IgD-negative memory B cell (primary cell): ENCODE measurements at regions not wholly inside any gene's neighbourhood (a gene's known extent, or its start where the extent isn't known, plus 50 kb on each side); places are given as distances from the start of the nearest gene placed in this dataset.
"Not testable (repeated sequence)": the region's sequence is repeated elsewhere in the genome, so short reads cannot be mapped to it uniquely, and the experiment has no call there.

Experiments used
- H3K27ac Mint-ChIP-seq, 3 donors: one replicate each; pipeline ENCODE4 v1.8.0; 2020 to 2022; ENCODE audit warnings: mild to moderate bottlenecking in 3 of 3, mixed read lengths in 3 of 3, moderate library complexity in 1 of 3
- H3K27me3 Mint-ChIP-seq: one replicate; pipeline ENCODE4 v1.8.0; 2021; ENCODE audit warnings: mixed read lengths
- H3K36me3 Mint-ChIP-seq: one replicate; pipeline ENCODE4 v1.8.0; 2020; ENCODE audit warnings: mild to moderate bottlenecking, mixed read lengths
- H3K4me1 Mint-ChIP-seq, 3 donors: one replicate each; pipeline ENCODE4 v1.8.0; 2020 to 2022; ENCODE audit warnings: mixed read lengths in 3 of 3, mild to moderate bottlenecking in 1 of 3
- H3K4me3 Mint-ChIP-seq, 4 donors: one replicate each; pipeline ENCODE4 v1.8.0; 2020 to 2022; ENCODE audit warnings: mild to moderate bottlenecking in 4 of 4, mixed read lengths in 4 of 4, moderate library complexity in 3 of 4
- H3K9me3 Mint-ChIP-seq, 3 donors: one replicate each; pipeline ENCODE4 v1.8.0; 2020 to 2021; ENCODE audit warnings: mixed read lengths in 3 of 3, mild to moderate bottlenecking in 1 of 3

DNA sequence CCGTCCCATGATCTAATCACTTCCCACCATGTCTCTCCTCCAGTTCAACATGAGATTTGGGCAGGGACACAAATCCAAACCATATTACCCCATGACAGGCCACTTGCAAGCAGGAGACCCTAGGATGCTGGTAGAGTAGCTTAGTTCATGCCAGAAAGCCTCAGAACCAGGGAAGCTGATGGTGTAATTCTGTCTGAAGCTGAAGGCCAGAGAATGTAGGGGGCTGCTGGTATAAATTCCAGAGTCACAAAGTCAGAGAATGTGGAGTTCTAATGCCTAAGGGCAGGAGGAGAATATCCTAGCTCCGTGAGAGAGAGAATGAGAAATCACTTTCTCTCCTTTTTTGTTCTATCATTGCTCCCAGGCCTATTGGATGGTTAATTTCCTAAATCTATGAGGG, 90.3 kb upstream of the IMPG1 start:
- Mint-ChIP-seq H3K27ac (no peak overlapping the region), H3K4me3 (no peak overlapping the region), H3K36me3 (no peaks in the 10 kb centered on the region), H3K9me3 (peaks cover 5 to 11% (median 6%) of the 10 kb centered on the region in 3 donors), H3K27me3 (no peaks in the 10 kb centered on the region), H3K4me1 (no peaks in the 10 kb centered on the region)

GRCh38 chr6:76157800-76158199, 85.3 kb upstream of the IMPG1 start:
- H3K27ac Mint-ChIP-seq, H3K27me3 Mint-ChIP-seq, H3K4me1 Mint-ChIP-seq, H3K36me3 Mint-ChIP-seq, H3K4me3 Mint-ChIP-seq: not testable (repeated sequence)
- H3K9me3 Mint-ChIP-seq, result peaks cover 7 to 11% (median 7%) of the 10 kb centered on the region in 3 donors

- no peak overlapping the region for H3K27ac Mint-ChIP-seq
- no peaks in the 10 kb centered on the region for H3K36me3 Mint-ChIP-seq
- no peaks in the 10 kb centered on the region for H3K4me1 Mint-ChIP-seq
- H3K27me3 Mint-ChIP-seq, result no peaks in the 10 kb centered on the region
- H3K4me3 Mint-ChIP-seq, result no peak overlapping the region
- H3K9me3 Mint-ChIP-seq, result peaks cover 5 to 7% (median 5%) of the 10 kb centered on the region in 3 donors
These were observed 63.0 kb upstream of the IMPG1 start for GRCh38 chr6:76135481-76135880.

DNA sequence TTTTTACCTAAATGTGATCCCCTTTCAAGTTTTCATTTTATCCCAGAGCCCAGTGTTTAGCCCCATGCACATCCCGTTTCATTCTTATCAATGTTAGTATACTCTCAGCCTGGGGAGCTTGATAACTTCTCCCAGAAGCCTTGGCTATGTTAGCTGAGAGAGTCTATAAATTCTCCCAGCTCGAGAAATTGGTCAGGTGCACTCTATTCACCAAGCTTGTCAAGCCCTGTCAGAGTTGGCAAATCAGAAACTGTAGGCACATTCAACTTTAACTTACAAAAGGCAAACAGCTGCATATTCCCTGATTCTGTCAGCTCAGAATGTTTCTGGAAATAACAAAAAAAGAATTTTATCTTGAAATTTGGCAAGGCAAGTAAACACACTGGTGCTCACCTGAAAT, 62.2 kb upstream of the IMPG1 start:
- no peaks in the 10 kb centered on the region for H3K27me3 Mint-ChIP-seq
- H3K27ac Mint-ChIP-seq, result no peak overlapping the region
- no peak overlapping the region for H3K4me3 Mint-ChIP-seq
- no peaks in the 10 kb centered on the region for H3K36me3 Mint-ChIP-seq
- H3K9me3 Mint-ChIP-seq, result peaks cover 4 to 9% (median 7%) of the 10 kb centered on the region in 3 donors
- no peaks in the 10 kb centered on the region for H3K4me1 Mint-ChIP-seq

- Mint-ChIP-seq H3K4me1 (no peaks in the 10 kb centered on the region), H3K27me3 (no peaks in the 10 kb centered on the region), H3K27ac (no peak overlapping the region), H3K36me3 (no peaks in the 10 kb centered on the region), H3K9me3 (peaks cover 2 to 6% (median 3%) of the 10 kb centered on the region in 3 donors), H3K4me3 (no peak overlapping the region)
These were observed 51.6 kb upstream of the IMPG1 start for GRCh38 chr6:76124018-76124417.
